ENCODE measurements at regions not wholly inside any gene's neighbourhood (a gene's known extent, or its start where the extent isn't known, plus 50 kb on each side); places are given as distances from the start of the nearest gene placed in this dataset.
A peak's percentile ranks its signal among the peaks of the same experiment; 100 is the strongest.

GRCh38 chr22:48784701-48785503 is 1042.8 kb downstream of the BRD1 start:
- Histone ChIP-seq H3K27me3 (no peaks in the 10 kb centered on the region), H3K27ac (no peak overlapping the region), H3K36me3 (replicated peaks in 1 of 2) (no peaks in the 10 kb centered on the region), H3K9me3 (replicated peaks in 1 of 3) (no peaks in the 10 kb centered on the region), H3K4me1 (replicated peaks in 1 of 2) (no peaks in the 10 kb centered on the region), H3K4me3 (no peak overlapping the region)
- no peak for TF ChIP-seq CTCF (IDR thresholded peaks at IDR 0.05)
- no peak for TF ChIP-seq POLR2A (IDR thresholded peaks at IDR 0.05)
- WGBS, 4 donors = 82 to 88% (median 87%) methylated on average over 16 to 21 of the region's 21 CpGs
- DNase-seq = peak in 1 of 7 donors; percentile 2
- intact Hi-C loops (cut with DNase I) = no loop called here

GRCh38 chr22:48783821-48784266 is 1043.8 kb downstream of the BRD1 start:
- no peaks in the 10 kb centered on the region for H3K9me3 ChIP-seq (replicated peaks in 1 of 3)
- TF ChIP-seq CTCF (IDR thresholded peaks at IDR 0.05) (no peak), POLR2A (IDR thresholded peaks at IDR 0.05) (no peak)
- no peaks in the 10 kb centered on the region for H3K36me3 ChIP-seq (replicated peaks in 1 of 2)
- H3K27me3 ChIP-seq = no peaks in the 10 kb centered on the region
- no peak overlapping the region for H3K27ac ChIP-seq
- WGBS, 4 donors = 78 to 85% (median 81%) methylated on average over 14 to 15 of the region's 15 CpGs
- DNase-seq = peak in 2 of 7 donors; percentile 2 to 20
- H3K4me3 ChIP-seq = no peak overlapping the region
- H3K4me1 ChIP-seq (replicated peaks in 1 of 2) = no peaks in the 10 kb centered on the region
- intact Hi-C loops (cut with DNase I) = no loop called here

- H3K4me1 ChIP-seq (replicated peaks in 1 of 2) = no peaks in the 10 kb centered on the region
- no peak overlapping the region for H3K4me3 ChIP-seq
- H3K27ac ChIP-seq = no peak overlapping the region
- H3K36me3 ChIP-seq (replicated peaks in 1 of 2) = no peaks in the 10 kb centered on the region
- 48 to 61% (median 58%) methylated on average over 14 to 16 of the region's 16 CpGs for WGBS, 4 donors
- H3K9me3 ChIP-seq (replicated peaks in 1 of 3) = no peaks in the 10 kb centered on the region
- peak in 2 of 7 donors; percentile 2 to 17 for DNase-seq
- no peaks in the 10 kb centered on the region for H3K27me3 ChIP-seq
- intact Hi-C loops (cut with DNase I) = no loop called here
- no peak for TF ChIP-seq CTCF (IDR thresholded peaks at IDR 0.05)
- no peak for TF ChIP-seq POLR2A (IDR thresholded peaks at IDR 0.05)
Observed at GRCh38 chr22:48782811-48783511, 1044.7 kb downstream of the BRD1 start.

- Histone ChIP-seq H3K4me3 (no peak overlapping the region), H3K4me1 (replicated peaks in 1 of 2) (no peaks in the 10 kb centered on the region), H3K9me3 (replicated peaks in 1 of 3) (no peaks in the 10 kb centered on the region), H3K27me3 (no peaks in the 10 kb centered on the region), H3K27ac (no peak overlapping the region), H3K36me3 (replicated peaks in 1 of 2) (no peaks in the 10 kb centered on the region)
- DNase-seq = peak in 1 of 7 donors; percentile 2
- WGBS, 4 donors = 81 to 88% (median 85%) methylated on average over 10 of the region's 10 CpGs
- no peak for TF ChIP-seq POLR2A (IDR thresholded peaks at IDR 0.05)
- no peak for TF ChIP-seq CTCF (IDR thresholded peaks at IDR 0.05)
- intact Hi-C loops (cut with DNase I) = no loop called here
Observed at GRCh38 chr22:48782326-48782725, 1045.3 kb downstream of the BRD1 start.

Data from adrenal gland (tissue), 9 donors.